Fibroblast of the aortic adventitia (primary cell): ENCODE measurements at regions not wholly inside any gene's neighbourhood (a gene's known extent, or its start where the extent isn't known, plus 50 kb on each side); places are given as distances from the start of the nearest gene placed in this dataset.

Experiments
- DNase-seq: peaks from one replicate; pipeline ENCODE4 v3.0.0-alpha.2; 2010; ENCODE audit warnings: low read depth
- H3K4me3 ChIP-seq: 2 replicates; pipeline ENCODE4 v1.5.1; 2011; ENCODE audit warnings: low read depth, mild to moderate bottlenecking, control low read depth, low read length, moderate library complexity
- TF ChIP-seq, protein P1 (sequence below): IDR thresholded peaks from 2 replicates; pipeline ENCODE4 v1.5.1; 2011; ENCODE audit warnings: mild to moderate bottlenecking, low read length, control low read depth, inconsistent platforms; ENCODE audit not compliant: insufficient read depth

DNA sequence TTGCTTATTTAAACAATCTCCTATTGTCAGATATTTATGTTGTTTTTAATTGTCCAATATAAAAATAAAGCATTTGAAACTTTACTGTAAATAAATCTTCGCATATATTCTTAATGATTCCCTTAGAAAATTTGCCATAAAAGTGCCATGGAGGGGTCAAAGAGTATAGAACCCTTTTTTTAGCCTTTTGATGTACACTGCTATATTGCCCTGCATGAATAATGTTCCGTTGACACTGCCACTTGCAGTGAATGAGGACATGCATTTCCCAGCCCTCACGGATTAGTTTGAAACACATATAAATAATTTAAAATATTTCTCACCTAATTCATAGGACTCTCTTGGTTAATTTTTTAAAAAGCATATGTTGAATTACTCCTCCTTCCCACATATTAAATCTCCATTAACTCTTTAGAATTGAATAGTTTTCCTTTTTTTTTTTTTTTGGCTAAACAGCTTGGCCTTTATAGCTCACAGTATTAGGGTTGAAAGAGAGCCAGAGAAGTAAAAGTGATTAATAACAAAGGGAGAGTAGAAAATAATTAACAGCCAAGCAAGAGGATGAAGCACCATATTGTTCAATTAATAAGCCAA, 129.8 kb upstream of the SGCD start:
- DNase-seq, result no peak
- no peak overlapping the region for H3K4me3 ChIP-seq
- TF ChIP-seq, protein P1, sequence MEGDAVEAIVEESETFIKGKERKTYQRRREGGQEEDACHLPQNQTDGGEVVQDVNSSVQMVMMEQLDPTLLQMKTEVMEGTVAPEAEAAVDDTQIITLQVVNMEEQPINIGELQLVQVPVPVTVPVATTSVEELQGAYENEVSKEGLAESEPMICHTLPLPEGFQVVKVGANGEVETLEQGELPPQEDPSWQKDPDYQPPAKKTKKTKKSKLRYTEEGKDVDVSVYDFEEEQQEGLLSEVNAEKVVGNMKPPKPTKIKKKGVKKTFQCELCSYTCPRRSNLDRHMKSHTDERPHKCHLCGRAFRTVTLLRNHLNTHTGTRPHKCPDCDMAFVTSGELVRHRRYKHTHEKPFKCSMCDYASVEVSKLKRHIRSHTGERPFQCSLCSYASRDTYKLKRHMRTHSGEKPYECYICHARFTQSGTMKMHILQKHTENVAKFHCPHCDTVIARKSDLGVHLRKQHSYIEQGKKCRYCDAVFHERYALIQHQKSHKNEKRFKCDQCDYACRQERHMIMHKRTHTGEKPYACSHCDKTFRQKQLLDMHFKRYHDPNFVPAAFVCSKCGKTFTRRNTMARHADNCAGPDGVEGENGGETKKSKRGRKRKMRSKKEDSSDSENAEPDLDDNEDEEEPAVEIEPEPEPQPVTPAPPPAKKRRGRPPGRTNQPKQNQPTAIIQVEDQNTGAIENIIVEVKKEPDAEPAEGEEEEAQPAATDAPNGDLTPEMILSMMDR, result no peak

DNA sequence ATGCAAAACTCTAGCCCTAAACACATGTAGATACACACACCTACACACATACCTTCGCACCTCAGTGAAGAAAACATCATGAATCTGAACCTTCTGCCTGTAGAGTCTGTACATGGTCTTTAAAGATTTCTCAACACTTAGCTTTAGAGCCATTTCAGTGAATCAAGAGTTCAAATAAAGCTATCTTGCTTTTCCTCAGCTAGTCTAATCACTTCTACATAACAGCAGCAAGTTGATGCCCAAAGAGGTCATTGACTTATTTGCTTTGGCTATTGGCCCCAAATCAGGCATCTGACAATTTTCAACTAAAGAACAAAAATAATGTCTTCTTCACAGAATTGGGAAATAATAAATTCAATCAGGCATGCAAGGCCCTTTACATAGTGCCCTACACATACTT, 127.9 kb upstream of the SGCD start:
- DNase-seq, result no peak
- TF ChIP-seq, protein P1, result no peak
- no peak overlapping the region for H3K4me3 ChIP-seq

DNA sequence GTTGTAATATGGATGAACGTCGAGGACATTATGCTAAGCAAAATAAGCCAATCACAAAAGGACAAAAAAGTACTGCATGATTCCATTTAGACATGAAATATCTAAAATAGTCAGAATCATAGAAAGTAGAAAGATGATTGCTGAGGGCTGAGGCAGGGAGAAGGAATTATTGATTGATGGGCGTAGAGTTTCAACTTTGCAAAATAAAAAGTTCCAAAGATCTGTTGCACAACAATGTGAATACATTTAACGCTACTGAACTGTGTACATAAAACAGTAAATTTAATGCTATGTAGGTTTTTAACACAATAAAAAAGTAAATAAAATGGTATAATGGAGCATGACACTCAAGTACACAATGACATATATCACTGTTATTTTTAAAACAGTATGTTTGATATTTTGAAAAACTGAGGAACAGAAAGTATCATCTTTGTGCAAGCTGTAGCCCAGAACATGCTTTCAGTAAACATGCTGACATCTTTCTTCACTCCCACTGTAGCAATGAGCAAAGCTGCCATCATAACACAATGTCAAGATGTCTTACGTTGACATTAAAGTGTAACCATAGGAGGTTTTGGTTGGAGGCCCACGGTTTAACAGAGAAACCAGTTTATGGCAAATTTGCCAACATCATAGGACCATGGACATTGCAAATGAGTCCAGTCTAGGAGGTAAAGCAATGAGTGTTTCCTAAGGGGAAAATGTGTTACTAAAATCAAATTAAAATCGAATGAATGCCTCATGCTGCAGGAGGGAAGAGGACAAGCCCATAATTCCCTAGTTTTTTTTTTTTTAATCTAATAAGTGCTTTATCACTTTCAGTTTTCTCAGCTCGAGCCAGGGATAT, 125.8 kb upstream of the SGCD start:
- TF ChIP-seq, protein P1, result no peak
- no peak for DNase-seq
- H3K4me3 ChIP-seq, result no peak overlapping the region

DNA sequence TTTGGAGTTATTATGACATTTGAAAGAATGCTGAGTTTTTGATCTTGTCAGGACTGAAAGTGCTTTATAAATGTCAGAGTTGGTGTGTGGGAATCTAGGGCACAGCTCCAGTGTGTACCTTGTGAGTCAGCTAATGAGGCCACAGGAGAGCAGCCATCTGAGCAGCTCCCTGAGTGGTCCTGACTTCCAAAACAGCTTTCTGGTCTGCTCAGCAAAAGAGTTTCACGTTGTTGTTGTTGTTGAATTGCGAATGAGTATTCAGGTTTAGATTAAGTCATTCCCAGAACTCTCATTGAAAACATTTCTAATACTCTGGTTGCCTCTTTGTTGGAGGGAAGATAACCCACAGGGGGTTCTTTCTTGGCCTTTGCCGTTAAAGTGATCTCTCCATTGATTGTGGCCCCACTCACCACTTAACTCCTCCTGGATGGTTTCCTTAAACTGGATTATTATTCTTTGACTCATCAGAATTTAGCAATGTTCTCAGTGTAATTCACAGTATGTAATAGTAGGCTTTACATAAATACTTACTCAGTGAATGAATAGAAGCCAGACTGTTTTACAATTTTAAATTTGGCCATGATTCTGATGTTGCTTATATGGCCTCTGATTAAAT, 125.1 kb upstream of the SGCD start:
- no peak overlapping the region for H3K4me3 ChIP-seq
- TF ChIP-seq, protein P1, result no peak
- DNase-seq, result no peak

DNA sequence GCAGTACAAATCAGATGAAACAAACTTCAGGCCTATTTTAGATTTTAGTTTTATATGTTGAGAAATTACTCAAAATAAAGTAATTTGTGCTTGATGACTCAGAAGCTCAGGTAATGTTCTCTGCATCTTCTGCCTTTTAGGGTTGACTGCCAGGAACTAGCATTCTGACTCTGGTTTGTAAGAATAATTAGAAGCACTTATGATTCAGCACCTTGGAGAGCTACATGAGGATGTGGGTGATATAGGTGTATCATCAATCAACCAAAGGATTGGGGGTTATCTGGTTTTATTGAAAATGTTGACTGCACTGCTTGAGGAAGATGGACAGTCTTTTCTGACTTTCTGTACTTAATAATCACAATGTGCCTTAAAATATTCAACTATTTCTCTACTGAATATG, 118.7 kb upstream of the SGCD start:
- no peak overlapping the region for H3K4me3 ChIP-seq
- DNase-seq, result no peak
- TF ChIP-seq, protein P1, result no peak

DNA sequence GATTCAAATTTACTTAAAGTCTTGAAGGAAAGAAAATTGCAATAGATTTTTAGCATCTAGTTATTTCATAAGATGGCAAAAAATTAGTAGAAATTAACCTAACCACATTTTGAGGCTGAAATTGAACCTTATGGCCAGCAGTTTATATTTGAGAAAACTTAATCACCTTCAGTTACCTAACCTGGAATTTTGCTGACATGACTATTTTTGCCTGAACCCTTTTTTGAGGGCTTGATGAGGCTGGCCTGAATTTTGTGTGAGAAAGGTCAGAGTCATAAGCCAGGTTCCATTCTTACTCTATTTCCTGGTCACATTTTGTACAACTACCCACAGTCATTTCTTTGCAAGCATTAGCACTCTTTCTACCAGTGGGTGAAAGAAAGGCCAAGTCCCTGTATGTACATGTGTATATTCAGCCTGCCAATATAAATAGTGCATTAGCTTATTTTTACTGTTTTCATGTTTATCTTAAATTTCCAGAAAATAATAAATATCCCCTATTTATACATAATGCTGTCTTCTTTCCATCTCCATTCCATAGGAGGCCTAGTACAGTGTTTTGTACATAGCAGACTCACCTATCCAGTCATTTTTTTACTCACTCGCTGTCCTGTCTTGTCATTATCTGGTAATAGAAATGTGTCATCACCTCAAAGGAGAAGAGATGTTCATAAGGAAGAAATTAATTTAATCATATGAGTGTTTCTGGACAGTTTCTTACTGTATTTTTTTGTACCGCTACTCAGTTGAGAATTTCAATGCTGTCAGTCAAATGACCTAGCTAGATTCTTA, 108.4 kb upstream of the SGCD start:
- no peak overlapping the region for H3K4me3 ChIP-seq
- no peak for DNase-seq
- TF ChIP-seq, protein P1, result no peak
